GM20000 (cell line): ENCODE measurements at regions not wholly inside any gene's neighbourhood (a gene's known extent, or its start where the extent isn't known, plus 50 kb on each side); places are given as distances from the start of the nearest gene placed in this dataset.
"Not testable (repeated sequence)": the region's sequence is repeated elsewhere in the genome, so short reads cannot be mapped to it uniquely, and the experiment has no call there.

Experiments used
- DNase-seq: peaks from one replicate; pipeline ENCODE4 v3.0.0; 2012; ENCODE audit warnings: low spot score
- CTCF ChIP-seq: IDR thresholded peaks from 2 replicates; pipeline ENCODE4 v1.5.1; 2012; ENCODE audit warnings: mild to moderate bottlenecking, control low read depth; ENCODE audit errors: extremely low read depth, missing control alignments

GRCh38 chr7:26937306-26937705 lies 72.9 kb upstream of the SKAP2 start:
- TF ChIP-seq CTCF: no peak
- no peak for DNase-seq

DNA sequence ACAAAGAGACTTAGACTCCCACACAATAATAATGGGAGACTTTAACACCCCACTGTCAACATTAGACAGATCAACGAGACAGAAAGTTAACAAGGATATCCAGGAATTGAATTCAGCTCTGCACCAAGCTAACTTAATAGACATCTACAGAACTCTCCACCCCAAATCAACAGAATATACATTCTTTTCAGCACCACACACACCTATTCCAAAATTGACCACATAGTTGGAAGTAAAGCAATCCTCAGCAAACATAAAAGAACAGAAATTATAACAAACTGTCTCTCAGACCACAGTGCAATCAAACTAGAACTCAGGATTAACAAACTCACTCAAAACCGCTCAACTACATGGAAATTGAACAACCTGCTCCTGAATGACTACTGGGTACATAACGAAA lies 68.2 kb upstream of the SKAP2 start:
- not testable (repeated sequence) for DNase-seq

GRCh38 chr7:26930845-26931244 lies 66.5 kb upstream of the SKAP2 start:
- TF ChIP-seq CTCF: no peak
- no peak for DNase-seq

DNA sequence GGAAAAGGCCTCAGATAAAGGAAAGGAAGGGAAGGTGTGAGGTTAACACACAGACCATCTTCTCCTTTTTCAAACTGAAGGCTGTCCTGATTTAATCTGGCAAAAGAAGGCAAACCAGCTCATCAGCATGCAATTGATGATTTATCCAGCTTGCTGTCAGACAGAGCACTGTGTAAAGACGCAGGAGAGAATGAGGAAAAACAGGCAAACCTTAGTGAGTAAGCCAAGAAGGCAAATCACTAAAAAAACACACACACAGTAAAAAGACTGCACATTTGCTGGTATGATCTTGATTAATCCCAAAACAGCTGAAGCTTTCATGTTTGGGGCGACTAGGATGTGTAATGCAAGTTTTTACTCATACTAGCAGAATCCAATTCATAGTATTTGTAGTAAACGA lies 65.8 kb upstream of the SKAP2 start:
- no peak for DNase-seq
- TF ChIP-seq CTCF: no peak

- no peak for DNase-seq
- no peak for TF ChIP-seq CTCF
These were observed 64.4 kb upstream of the SKAP2 start for GRCh38 chr7:26928703-26929347.

DNA sequence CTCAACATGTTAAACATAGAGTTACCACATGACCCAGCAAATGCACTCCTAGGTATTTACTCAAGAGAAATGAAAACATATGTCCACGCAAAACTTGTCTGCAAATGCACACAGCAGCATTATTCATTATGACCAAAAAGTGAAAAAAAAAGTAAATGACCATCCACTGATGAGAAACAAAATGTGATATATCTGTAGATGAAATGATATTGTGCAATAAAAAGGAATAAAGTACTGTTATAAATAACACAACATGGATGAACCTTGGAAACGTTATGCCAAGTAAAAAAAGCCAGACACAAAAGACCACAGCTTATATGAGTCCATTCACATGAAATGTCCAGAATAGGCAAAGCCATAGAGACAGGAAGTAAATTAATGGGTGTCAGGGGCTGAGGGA lies 61.4 kb upstream of the SKAP2 start:
- TF ChIP-seq CTCF: no peak
- DNase-seq: no peak

DNA sequence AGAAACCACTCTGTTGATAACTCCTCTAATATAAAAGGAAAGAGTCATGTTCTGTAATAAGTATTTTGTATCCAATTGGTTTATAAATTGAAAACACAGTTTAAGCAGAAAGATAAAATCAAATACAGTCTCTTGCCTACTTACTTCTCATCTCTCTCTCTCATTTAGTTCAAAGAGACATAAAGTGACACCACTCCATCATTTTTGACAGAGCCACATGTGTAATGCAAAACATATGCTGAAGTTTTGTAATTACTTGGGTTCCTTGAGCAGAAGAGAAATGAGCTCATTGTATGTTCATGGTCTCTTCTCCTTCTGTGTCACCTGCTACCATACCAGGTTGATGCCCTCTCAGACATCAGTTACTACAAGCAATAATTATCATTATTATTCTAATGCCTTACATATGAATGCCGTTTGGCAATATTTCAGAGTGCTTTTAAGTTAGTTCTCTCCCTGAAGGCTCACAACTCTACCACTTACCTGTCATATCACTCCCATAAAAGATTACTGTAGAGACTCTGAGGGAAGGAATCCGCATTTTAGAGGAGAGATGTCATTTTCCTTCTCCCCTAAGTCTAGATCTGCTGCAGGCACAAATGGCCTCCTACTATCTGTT lies 59.9 kb upstream of the SKAP2 start:
- no peak for DNase-seq

More for the DNA sequence above, 59.9 kb upstream of the SKAP2 start:
- TF ChIP-seq CTCF: no peak
